Fibroblast of lung (primary cell): ENCODE measurements at regions not wholly inside any gene's neighbourhood (a gene's known extent, or its start where the extent isn't known, plus 50 kb on each side); places are given as distances from the start of the nearest gene placed in this dataset.
"Not testable (repeated sequence)": the region's sequence is repeated elsewhere in the genome, so short reads cannot be mapped to it uniquely, and the experiment has no call there.

Experiments used
- DNase-seq, 2 donors: peaks; one replicate each; pipeline versions ENCODE4 v3.0.0 to v3.0.0-alpha.2; 2010; ENCODE audit warnings: low read depth in 2 of 2
- H2AFZ ChIP-seq: 2 replicates; pipeline ENCODE4 v1.5.1; 2012; ENCODE audit warnings: low read length, control low read depth, inconsistent platforms
- H3K27ac ChIP-seq: 2 replicates; pipeline ENCODE4 v1.5.1; 2011; ENCODE audit warnings: low read length, control low read depth; ENCODE audit not compliant: insufficient read depth
- H3K27me3 ChIP-seq: 2 replicates; pipeline ENCODE4 v1.5.1; 2011; ENCODE audit warnings: mild to moderate bottlenecking, low read length; ENCODE audit not compliant: control insufficient read depth, insufficient read depth
- H3K36me3 ChIP-seq: 2 replicates; pipeline ENCODE4 v1.5.1; 2011; ENCODE audit warnings: low read length; ENCODE audit not compliant: control insufficient read depth, insufficient read depth
- H3K4me1 ChIP-seq: 2 replicates; pipeline ENCODE4 v1.5.1; 2011; ENCODE audit warnings: low read length; ENCODE audit not compliant: control insufficient read depth, insufficient read depth; ENCODE audit errors: extremely low read depth
- H3K4me2 ChIP-seq: 2 replicates; pipeline ENCODE4 v1.5.1; 2011; ENCODE audit warnings: low read length, control low read depth; ENCODE audit not compliant: insufficient read depth; ENCODE audit errors: extremely low read depth
- H3K4me3 ChIP-seq, 4 experiments: fragments of 200-600 bp in 1 of 4; sonication (generic) in 1 of 4; replicated peaks in 1 of 4; 2 replicates each; pipeline ENCODE4 v1.5.1; 2011 to 2016; ENCODE audit warnings: low read length in 4 of 4, low read depth in 3 of 4, mild to moderate bottlenecking in 3 of 4, control low read depth in 2 of 4, inconsistent platforms in 1 of 4, mixed read lengths in 1 of 4; ENCODE audit not compliant: insufficient read depth in 1 of 4; ENCODE audit errors: control extremely low read depth in 1 of 4
- H3K79me2 ChIP-seq: 2 replicates; pipeline ENCODE4 v1.5.1; 2012; ENCODE audit warnings: mild to moderate bottlenecking, low read length, inconsistent platforms; ENCODE audit not compliant: control insufficient read depth, insufficient read depth
- H3K9ac ChIP-seq: 2 replicates; pipeline ENCODE4 v1.5.1; 2011; ENCODE audit warnings: mild to moderate bottlenecking, low read length, control low read depth; ENCODE audit not compliant: insufficient read depth
- H3K9me3 ChIP-seq: 2 replicates; pipeline ENCODE4 v1.5.1; 2012; ENCODE audit warnings: low read depth, low read length; ENCODE audit not compliant: control insufficient read depth, insufficient read depth
- H4K20me1 ChIP-seq: 2 replicates; pipeline ENCODE4 v1.5.1; 2011; ENCODE audit warnings: low read length; ENCODE audit not compliant: control insufficient read depth, insufficient read depth; ENCODE audit errors: extremely low read depth
- CTCF ChIP-seq, 2 donors: IDR thresholded peaks in 1 of 2; conservative IDR thresholded peaks in 1 of 2; 1 replicate in 1 of 2; 2 replicates in 1 of 2; pipeline ENCODE4 v1.5.1; 2011 to 2012; ENCODE audit warnings: low read length in 2 of 2, control low read depth in 1 of 2, inconsistent platforms in 1 of 2, low read depth in 1 of 2, mild to moderate bottlenecking in 1 of 2

GRCh38 chr10:47646686-47647273 is 116.6 kb downstream of the SYT15B start:
- H3K9ac ChIP-seq, H3K4me3 ChIP-seq, H2AFZ ChIP-seq, H3K9me3 ChIP-seq, H3K27me3 ChIP-seq, H3K79me2 ChIP-seq, H3K4me1 ChIP-seq, H4K20me1 ChIP-seq, H3K36me3 ChIP-seq, H3K4me2 ChIP-seq, H3K27ac ChIP-seq: not testable (repeated sequence)
- peak; percentile 40 to 83 for DNase-seq
- TF ChIP-seq CTCF (conservative IDR thresholded peaks at IDR 0.05 in 1 of 2, IDR thresholded peaks at IDR 0.05 in 1 of 2; ENCODE audit: low read depth in 1 of 2, low read length in 2 of 2) = peak in 1 of 2 donors; percentile 23

GRCh38 chr10:47626975-47627374 is 103.5 kb upstream of the AGAP9 start:
- not testable (repeated sequence) for H3K9ac ChIP-seq, H3K27ac ChIP-seq, DNase-seq, H3K9me3 ChIP-seq, H3K4me3 ChIP-seq, H3K4me1 ChIP-seq, H3K36me3 ChIP-seq, H2AFZ ChIP-seq, H3K79me2 ChIP-seq, H4K20me1 ChIP-seq, H3K27me3 ChIP-seq, H3K4me2 ChIP-seq

GRCh38 chr10:47622719-47623118 is 99.3 kb upstream of the AGAP9 start:
- not testable (repeated sequence) for H3K4me3 ChIP-seq, H3K27me3 ChIP-seq, H3K36me3 ChIP-seq, H3K4me2 ChIP-seq, H3K4me1 ChIP-seq, H3K9me3 ChIP-seq, H4K20me1 ChIP-seq, H3K9ac ChIP-seq, H2AFZ ChIP-seq, H3K27ac ChIP-seq, H3K79me2 ChIP-seq
- peak in 1 of 2 donors; percentile 7 for DNase-seq

GRCh38 chr10:47619300-47620012 is 96.0 kb upstream of the AGAP9 start:
- not testable (repeated sequence) for H3K4me3 ChIP-seq, H3K4me1 ChIP-seq, H3K27ac ChIP-seq, H3K36me3 ChIP-seq, H3K79me2 ChIP-seq, H3K27me3 ChIP-seq, H2AFZ ChIP-seq, H3K4me2 ChIP-seq, H4K20me1 ChIP-seq, H3K9me3 ChIP-seq, H3K9ac ChIP-seq
- DNase-seq = peak; percentile 2 to 42
- TF ChIP-seq CTCF (conservative IDR thresholded peaks at IDR 0.05 in 1 of 2, IDR thresholded peaks at IDR 0.05 in 1 of 2; ENCODE audit: low read depth in 1 of 2, low read length in 2 of 2) = peak in 1 of 2 donors; percentile 28

DNA sequence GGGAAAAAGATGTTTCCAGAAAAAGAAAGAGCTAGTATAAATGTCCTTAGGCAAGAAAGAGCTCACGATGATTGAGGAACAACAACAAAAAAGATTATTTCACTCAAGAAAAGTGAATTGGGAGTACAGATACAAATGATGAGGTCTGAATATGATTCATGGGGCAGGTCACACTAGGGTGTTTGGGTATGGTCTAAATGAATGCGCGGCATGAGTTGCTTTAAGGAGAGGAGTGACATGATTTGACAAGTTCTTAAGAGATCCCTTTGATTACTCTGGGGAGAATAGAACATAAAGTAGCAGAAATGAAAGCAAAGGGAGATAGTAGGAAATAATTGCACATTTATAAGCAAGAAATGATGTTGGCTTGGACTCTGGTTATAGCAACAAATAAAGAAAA is 85.9 kb upstream of the AGAP9 start:
- not testable (repeated sequence) for H3K9ac ChIP-seq, H4K20me1 ChIP-seq, H3K4me3 ChIP-seq, H2AFZ ChIP-seq, DNase-seq, H3K4me1 ChIP-seq, H3K27ac ChIP-seq, H3K4me2 ChIP-seq, H3K36me3 ChIP-seq, H3K9me3 ChIP-seq, H3K79me2 ChIP-seq, H3K27me3 ChIP-seq
